Gastroesophageal sphincter (tissue), 4 donors: ENCODE measurements at regions not wholly inside any gene's neighbourhood (a gene's known extent, or its start where the extent isn't known, plus 50 kb on each side); places are given as distances from the start of the nearest gene placed in this dataset.
A peak's percentile ranks its signal among the peaks of the same experiment; 100 is the strongest.

Experiments used
- ATAC-seq: fragments of 150-250 bp; one replicate; pipeline ENCODE4 v1.9.1; 2016; ENCODE audit warnings: mild to moderate bottlenecking, moderate library complexity
- H3K27ac ChIP-seq, 4 donors: fragments of 200-600 bp; sonication (generic) in 3 of 4; 1 replicate in 3 of 4; 2 replicates in 1 of 4; pipeline ENCODE4 v1.5.1; 2016 to 2019
- H3K27me3 ChIP-seq: fragments of 200-600 bp; sonication (generic); one replicate; pipeline ENCODE4 v1.5.1; 2019
- H3K36me3 ChIP-seq, 2 donors: fragments of 200-600 bp; sonication (generic); one replicate each; pipeline ENCODE4 v1.5.1; 2019; ENCODE audit warnings: control low read depth in 1 of 2
- H3K4me1 ChIP-seq, 3 donors: fragments of 200-600 bp; sonication (generic); 1 replicate in 2 of 3; 2 replicates in 1 of 3; pipeline ENCODE4 v1.5.1; 2016 to 2019; ENCODE audit warnings: control low read depth in 2 of 3
- H3K4me3 ChIP-seq, 2 donors: fragments of 200-600 bp; sonication (generic); one replicate each; pipeline ENCODE4 v1.5.1; 2019; ENCODE audit warnings: mild to moderate bottlenecking in 1 of 2, moderate library complexity in 1 of 2
- H3K9me3 ChIP-seq, 3 donors: fragments of 200-600 bp; sonication (generic); one replicate each; pipeline ENCODE4 v1.5.1; 2017 to 2019; ENCODE audit warnings: control low read depth in 2 of 3
- EP300 ChIP-seq: sonication (generic); formaldehyde crosslinking; IDR thresholded peaks from one replicate; pipeline ENCODE4 v1.6.1; 2017; ENCODE audit warnings: antibody characterized with exemption, mild to moderate bottlenecking
- POLR2A ChIP-seq, 2 donors: fragments of 450-650 bp; IDR thresholded peaks; one replicate each; pipeline ENCODE4 v1.6.1; 2017; ENCODE audit warnings: antibody characterized with exemption in 2 of 2, mild to moderate bottlenecking in 2 of 2, moderate library complexity in 1 of 2
- POLR2AphosphoS5 ChIP-seq: sonication (generic); formaldehyde crosslinking; IDR thresholded peaks from one replicate; pipeline ENCODE4 v1.6.1; 2017; ENCODE audit warnings: antibody characterized with exemption
- WGBS, 2 donors: methylation state at CpG; one replicate each; pipeline ENCODE4 v1.1.5; 2018; ENCODE audit warnings: low coverage in 1 of 2; 5-methylcytosine and 5-hydroxymethylcytosine counted together
- TF ChIP-seq, protein P1 (sequence below), 4 experiments: fragments of 200-600 bp in 2 of 4; fragments of 450-650 bp in 2 of 4; sonication (generic) in 1 of 4; IDR thresholded peaks; one replicate each; pipeline ENCODE4 v1.5.1; 2017 to 2019; ENCODE audit warnings: antibody characterized with exemption in 4 of 4, mild to moderate bottlenecking in 2 of 4, moderate library complexity in 2 of 4

- H3K36me3 ChIP-seq = no peaks in the 10 kb centered on the region
- no peak overlapping the region for H3K4me3 ChIP-seq
- no peaks in the 10 kb centered on the region for H3K27me3 ChIP-seq
- H3K9me3 ChIP-seq = no peaks in the 10 kb centered on the region
- no peak for ATAC-seq
- peaks cover 0 to 12% (median 0%) of the 10 kb centered on the region in 3 donors for H3K4me1 ChIP-seq
- WGBS, 2 donors = 95 to 100% methylated on average over 3 to 4 of the region's 4 CpGs
- H3K27ac ChIP-seq = no peak overlapping the region
- no peak for TF ChIP-seq EP300
- TF ChIP-seq POLR2AphosphoS5 = no peak
- TF ChIP-seq POLR2A (IDR thresholded peaks at IDR 0.05) = no peak
- TF ChIP-seq, protein P1, sequence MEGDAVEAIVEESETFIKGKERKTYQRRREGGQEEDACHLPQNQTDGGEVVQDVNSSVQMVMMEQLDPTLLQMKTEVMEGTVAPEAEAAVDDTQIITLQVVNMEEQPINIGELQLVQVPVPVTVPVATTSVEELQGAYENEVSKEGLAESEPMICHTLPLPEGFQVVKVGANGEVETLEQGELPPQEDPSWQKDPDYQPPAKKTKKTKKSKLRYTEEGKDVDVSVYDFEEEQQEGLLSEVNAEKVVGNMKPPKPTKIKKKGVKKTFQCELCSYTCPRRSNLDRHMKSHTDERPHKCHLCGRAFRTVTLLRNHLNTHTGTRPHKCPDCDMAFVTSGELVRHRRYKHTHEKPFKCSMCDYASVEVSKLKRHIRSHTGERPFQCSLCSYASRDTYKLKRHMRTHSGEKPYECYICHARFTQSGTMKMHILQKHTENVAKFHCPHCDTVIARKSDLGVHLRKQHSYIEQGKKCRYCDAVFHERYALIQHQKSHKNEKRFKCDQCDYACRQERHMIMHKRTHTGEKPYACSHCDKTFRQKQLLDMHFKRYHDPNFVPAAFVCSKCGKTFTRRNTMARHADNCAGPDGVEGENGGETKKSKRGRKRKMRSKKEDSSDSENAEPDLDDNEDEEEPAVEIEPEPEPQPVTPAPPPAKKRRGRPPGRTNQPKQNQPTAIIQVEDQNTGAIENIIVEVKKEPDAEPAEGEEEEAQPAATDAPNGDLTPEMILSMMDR (IDR thresholded peaks at IDR 0.05) = no peak
Observed at GRCh38 chr1:67626090-67626860, 58.7 kb upstream of the GADD45A start.

- WGBS, 2 donors = 83 to 100% methylated on average over 1 of the region's 1 CpG
- Histone ChIP-seq H3K4me3 (no peak overlapping the region), H3K36me3 (no peaks in the 10 kb centered on the region), H3K27ac (peak overlapping the region in 1 of 4 donors; percentile 14), H3K4me1 (peaks cover 0 to 12% (median 0%) of the 10 kb centered on the region in 3 donors), H3K9me3 (no peaks in the 10 kb centered on the region), H3K27me3 (no peaks in the 10 kb centered on the region)
- TF ChIP-seq POLR2AphosphoS5 (no peak), EP300 (no peak), POLR2A (IDR thresholded peaks at IDR 0.05) (no peak)
- TF ChIP-seq, protein P1 (IDR thresholded peaks at IDR 0.05) = no peak
- no peak for ATAC-seq
Observed at GRCh38 chr1:67626861-67627235, 58.2 kb upstream of the GADD45A start.

GRCh38 chr1:67627336-67627735 is 57.7 kb upstream of the GADD45A start:
- Histone ChIP-seq H3K4me3 (no peak overlapping the region), H3K27me3 (no peaks in the 10 kb centered on the region), H3K4me1 (peaks cover 0 to 12% (median 0%) of the 10 kb centered on the region in 3 donors), H3K27ac (peak overlapping the region in 1 of 4 donors; percentile 14), H3K36me3 (no peaks in the 10 kb centered on the region), H3K9me3 (no peaks in the 10 kb centered on the region)
- 79 to 95% methylated on average over 3 of the region's 3 CpGs for WGBS, 2 donors
- ATAC-seq = no peak
- TF ChIP-seq POLR2A (IDR thresholded peaks at IDR 0.05) (no peak), POLR2AphosphoS5 (no peak), EP300 (no peak)
- TF ChIP-seq, protein P1 (IDR thresholded peaks at IDR 0.05) = no peak

DNA sequence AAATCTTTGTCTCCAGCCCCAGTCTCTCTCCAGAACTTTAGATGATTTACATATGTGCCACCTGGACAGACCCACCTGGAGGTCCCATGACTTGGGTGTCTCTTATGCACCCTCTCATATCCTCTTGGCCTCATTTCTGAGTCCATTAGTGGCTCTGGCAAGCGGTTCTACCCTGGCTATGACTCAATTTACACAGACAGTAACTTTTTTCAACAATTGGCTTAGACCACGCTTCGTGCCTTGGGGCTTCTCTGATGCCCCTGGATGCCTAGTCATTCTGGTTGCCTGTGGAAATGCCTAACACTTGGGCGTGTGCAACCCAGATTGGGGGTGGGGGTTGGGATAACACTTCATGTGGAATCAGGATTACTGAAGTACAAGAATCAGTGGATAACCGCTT is 57.1 kb upstream of the GADD45A start:
- no peaks in the 10 kb centered on the region for H3K9me3 ChIP-seq
- H3K4me3 ChIP-seq = no peak overlapping the region
- TF ChIP-seq POLR2AphosphoS5 = no peak
- TF ChIP-seq EP300 = no peak
- TF ChIP-seq POLR2A (IDR thresholded peaks at IDR 0.05) = no peak
- TF ChIP-seq, protein P1 (IDR thresholded peaks at IDR 0.05) = no peak
- no peak for ATAC-seq
- no peak overlapping the region for H3K27ac ChIP-seq
- no peaks in the 10 kb centered on the region for H3K27me3 ChIP-seq
- 89 to 97% methylated on average over 1 to 5 of the region's 5 CpGs for WGBS, 2 donors
- peaks cover 0 to 12% (median 0%) of the 10 kb centered on the region in 3 donors for H3K4me1 ChIP-seq
- H3K36me3 ChIP-seq = no peaks in the 10 kb centered on the region
